Right renal pelvis (tissue), 4 donors: ENCODE measurements at regions not wholly inside any gene's neighbourhood (a gene's known extent, or its start where the extent isn't known, plus 50 kb on each side); places are given as distances from the start of the nearest gene placed in this dataset.
"Not testable (repeated sequence)": the region's sequence is repeated elsewhere in the genome, so short reads cannot be mapped to it uniquely, and the experiment has no call there.

Experiments
- DNase-seq, 4 donors: peaks; one replicate each; pipeline ENCODE4 v3.0.0-alpha.2; 2013; ENCODE audit warnings: low read depth in 4 of 4, low spot score in 3 of 4, missing footprints in 1 of 4

DNA sequence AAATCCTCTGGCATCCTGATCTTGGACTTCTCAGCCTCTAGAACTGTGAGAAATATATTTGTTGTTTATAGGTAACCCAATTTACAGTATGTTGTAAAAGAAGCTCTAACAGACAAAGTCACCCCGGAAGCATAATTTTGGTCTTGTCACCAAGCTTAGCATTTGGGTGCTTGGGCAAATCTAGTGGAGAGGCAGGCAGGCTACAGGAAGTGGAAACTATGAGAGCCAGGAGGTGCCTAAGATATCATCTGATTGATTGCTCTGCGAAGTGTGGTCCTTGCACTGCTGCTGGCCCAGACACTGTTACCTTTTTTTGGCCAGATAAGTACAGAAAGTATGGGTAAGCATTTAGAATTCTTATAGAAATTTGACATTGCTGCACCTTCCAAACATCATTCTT, 102.9 kb downstream of the CDC42EP3 start:
- no peak for DNase-seq

GRCh38 chr2:37569131-37569823, 102.2 kb downstream of the CDC42EP3 start:
- no peak for DNase-seq

DNA sequence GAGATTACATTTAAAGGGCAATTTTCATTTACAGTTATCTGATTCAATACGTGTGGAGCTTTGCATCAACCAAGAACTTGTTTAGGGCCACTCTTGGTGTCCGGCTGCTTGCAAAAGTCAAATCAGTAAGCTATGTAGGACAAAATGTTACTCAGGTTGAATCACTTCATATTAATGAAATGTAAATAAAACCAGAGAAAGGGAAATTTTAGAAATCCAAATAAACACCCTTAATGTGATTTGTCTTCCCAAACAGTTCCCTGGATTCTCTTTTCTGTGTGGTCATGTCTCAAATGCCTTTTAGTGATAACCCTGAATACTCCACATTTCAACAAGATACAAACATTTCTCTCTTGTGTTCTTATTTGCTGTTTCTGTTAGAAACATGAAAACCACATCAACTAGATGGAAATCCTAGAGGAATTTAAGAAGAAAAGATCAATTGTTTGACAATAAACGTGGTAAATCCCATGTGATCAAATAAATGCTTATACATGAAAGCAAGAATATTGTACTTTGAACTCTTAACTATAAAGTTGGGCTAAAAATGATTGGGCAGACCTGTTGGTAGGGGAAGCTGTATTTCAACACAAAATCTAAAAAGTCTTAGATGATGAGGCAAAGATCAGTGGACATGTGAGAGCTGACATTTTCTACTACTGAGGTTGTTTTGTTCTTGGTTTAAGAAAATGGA, 101.3 kb downstream of the CDC42EP3 start:
- DNase-seq = no peak

DNA sequence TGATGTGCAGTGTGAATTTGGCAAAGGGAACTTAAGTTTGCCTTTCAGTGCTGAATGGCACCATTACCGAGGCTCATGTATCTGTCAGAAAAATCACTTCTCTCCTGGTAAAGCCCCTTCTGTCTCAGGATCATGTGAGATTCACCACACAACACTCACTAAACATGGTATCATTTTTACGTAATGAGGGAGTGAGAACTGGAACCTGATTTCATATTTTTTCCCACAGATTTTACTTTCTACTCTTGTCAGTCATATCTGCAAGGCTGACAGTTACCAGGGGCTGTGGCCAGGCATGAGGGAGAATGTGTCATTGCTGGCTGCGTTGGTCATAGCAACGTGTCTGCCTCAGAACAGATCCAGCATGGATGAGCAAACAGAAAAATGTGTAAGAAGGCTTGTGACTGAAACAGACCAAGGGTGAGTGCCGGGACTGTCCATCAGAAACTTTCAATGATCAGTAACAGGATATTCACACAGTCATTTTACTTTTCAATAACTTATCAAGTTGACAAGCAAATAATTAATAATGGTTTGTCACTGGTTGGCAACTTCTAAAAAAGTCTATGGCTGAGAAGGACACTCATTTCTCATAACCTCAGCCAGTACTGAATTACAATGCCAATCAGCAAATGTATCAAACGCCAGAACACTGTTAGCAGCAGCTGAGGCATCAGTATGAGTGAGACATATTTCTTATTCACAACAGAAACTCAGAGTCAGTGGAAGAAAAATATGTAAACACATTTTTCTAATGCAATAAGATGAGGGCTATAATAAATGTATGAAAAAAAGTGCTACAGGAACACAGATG, 100.5 kb downstream of the CDC42EP3 start:
- no peak for DNase-seq

DNA sequence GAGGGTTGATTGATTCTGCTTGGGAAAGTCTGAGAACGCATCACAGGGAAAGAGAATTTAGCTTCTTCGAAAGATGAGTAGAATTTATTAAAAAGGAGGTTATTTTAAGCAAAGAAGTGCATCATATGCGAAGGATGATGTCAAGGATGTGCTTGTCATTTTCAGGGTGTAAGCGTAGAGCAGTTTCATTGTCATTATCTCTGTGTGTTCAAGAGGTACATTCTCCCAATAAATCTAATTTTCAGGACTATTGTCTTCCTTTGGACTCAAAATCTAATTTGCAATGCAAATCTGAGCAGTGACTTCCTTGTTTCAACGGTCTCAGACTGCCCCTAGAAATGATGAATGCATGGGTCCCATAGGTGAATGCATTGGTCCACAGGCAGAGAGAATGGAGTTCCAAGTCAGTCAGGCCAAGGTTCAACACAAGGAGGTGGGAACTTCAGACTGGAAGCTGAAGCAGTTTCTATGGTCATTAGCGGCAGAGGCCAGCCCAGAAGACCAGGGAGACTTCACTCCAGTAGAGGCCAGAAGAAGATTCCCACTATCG, 99.8 kb downstream of the CDC42EP3 start:
- DNase-seq = no peak

DNA sequence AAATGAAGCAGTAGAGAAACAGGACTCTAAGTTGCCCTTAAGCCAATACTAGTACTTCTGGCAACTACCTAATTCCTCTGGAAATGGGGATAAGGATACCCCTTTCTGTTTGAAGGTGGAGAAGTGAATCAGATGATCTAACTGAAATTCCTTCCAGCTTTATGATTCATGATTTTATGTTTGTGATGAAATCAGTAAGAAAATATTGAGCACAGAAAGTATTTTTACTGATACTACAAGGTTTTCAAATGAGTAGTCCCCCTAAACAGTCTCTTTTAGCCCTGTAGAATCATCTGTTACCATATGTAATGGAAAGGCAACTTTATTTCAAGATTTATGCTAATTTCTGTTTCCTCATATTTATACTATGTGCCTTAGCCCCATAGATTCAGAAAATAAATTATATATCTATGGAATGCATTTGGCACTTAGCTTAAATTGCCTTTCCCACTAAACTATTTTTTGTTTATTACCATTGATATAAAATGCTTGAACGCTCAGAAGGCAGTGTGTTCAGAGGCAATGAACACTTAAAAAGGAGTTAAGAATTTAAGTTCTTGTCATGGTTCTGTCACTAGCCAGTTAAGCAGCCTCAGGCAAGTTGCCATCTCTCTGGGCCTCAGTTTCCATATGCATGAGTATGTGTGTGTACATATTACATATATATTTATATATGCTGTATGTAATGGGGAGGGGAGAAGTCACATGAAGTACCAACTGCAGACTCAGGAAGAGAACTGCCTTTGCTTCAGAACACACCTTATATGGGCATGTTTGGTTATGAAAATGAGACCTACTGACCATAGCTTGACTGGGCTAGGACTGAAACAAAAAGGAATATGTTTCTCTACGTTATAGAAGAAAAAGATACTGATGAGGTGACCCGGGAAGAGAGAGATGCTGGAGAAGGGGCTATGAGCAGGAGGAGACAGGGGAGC, 97.7 kb downstream of the CDC42EP3 start:
- no peak for DNase-seq

DNA sequence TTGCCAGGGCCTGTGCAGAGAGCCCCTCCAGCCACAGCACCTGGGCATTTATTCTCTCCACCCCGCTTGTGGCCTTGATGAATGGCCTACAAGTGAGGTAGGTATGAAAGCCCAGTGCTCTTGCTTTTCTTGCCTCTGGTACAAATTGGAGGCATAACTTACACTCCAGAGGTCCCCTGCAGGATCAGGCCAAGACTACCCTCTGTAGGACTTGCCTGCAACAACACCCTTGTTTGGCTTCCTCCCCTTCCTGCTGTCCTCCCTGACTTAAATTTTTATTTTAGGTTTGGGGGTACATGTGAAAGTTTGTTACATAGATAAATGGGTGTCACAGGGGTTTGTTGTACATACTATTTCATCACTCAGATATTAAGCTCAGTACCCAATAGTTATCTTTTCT, 95.7 kb downstream of the CDC42EP3 start:
- DNase-seq = no peak

DNA sequence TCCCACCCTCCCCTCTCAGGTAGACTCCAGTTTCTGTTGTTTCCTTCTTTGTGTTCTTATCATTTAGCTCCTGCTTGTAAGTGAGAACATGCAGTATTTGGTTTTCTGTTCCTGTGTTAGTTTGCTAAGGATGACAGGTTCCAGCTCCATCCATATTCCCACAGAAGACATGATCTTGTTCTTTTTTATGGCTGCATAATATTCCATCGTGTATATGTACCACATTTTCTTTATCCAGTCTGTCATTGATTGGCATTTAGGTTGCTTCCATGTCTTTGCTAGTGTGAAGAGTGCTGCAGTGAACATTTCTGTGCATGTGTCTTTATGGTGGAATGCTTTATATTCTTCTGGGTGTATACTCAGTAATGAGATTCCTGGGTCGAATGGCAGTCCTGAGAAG, 95.2 kb downstream of the CDC42EP3 start:
- DNase-seq = not testable (repeated sequence)

- DNase-seq = no peak
These were observed 94.6 kb downstream of the CDC42EP3 start for GRCh38 chr2:37576831-37577230.

- no peak for DNase-seq
These were observed 92.2 kb downstream of the CDC42EP3 start for GRCh38 chr2:37579192-37579713.

DNA sequence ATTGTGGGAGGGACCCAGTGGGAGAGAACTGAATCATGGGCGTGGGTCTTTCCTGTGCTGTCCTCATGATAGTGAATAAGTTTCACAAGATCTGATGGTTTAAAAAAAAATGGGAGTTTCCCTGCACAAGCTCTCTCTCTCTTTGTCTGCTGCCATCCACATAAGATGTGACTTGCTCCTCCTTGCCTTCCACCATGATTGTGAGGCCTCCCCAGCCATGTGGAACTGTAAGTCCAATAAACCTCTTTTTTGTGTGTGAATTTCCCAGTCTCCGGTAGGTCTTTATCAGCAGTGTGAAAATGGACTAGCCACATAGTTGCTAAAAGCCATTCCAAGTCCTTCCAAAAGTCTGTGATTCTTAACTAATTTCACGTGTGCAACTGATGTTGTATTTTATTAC, 91.5 kb downstream of the CDC42EP3 start:
- DNase-seq = not testable (repeated sequence)

DNA sequence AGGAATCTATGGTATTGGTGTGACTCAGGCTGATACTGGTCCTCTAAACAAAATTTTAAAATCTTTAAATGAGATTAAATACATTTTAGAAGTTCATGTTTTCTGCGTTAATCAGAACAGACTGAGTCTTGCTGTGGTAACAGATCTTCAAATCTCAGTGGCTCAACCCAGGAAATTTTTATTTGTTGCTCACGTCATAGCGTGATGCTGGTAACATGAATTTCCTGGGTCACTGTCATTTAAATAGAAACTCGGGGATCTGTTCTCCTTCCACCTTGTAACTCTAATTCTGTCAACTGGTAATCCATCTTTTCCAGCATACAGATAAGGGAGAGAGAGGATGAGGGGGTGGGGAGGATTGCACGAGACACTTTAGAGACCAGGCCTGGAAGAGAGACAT, 90.0 kb downstream of the CDC42EP3 start:
- DNase-seq = no peak

DNA sequence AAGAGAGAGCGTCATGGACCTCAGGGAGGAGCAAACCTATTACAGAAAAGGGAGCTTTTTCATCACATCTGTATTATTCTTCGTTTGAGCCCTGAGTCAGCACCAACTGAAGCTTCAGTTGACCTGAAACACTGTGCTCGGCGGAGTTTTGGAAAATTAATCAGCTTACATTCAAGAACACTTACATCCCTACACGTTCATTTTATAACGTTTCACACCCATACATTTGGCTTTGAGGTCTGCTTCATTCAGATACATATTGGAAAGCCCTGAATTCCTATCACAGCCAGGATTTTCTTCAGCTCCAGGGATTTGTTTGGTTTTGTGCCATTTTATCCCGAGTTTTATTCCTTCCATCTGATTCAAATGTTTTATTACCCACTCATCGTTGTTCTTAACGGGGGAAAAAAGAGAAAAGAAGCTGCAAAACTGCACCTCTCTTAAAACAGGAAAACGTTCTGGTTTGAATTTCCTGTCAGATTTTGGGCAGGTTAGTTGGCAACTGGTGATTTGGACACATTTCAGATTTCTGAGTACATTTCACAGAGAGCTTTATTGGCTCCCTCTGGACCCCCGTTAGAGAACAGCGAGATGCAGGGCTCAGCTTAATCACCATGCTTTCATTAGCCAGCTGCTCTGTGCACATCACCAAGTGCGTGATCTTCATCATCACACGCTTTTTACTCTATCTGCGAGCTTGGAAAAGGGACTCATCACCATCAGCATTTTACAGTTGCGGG, 88.8 kb downstream of the CDC42EP3 start:
- DNase-seq = no peak

DNA sequence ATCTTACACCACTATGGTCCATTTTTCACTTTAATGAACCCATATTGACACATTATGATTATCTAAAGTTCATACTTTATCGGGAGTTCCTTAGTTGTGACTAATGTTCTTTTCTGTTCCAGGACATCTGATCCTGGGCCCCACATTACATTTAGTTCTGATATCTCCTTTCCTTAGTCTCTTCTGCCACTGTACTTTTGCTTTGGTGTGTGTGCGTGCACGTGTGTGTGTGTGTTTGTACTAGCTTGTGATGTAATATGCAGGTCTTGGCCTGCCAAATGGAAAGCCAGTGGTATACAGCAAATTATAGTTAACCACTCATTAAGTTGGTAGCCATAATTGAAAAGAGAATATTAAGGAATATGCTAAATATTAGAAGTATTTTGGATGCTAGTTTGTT, 88.0 kb downstream of the CDC42EP3 start:
- DNase-seq = no peak

DNA sequence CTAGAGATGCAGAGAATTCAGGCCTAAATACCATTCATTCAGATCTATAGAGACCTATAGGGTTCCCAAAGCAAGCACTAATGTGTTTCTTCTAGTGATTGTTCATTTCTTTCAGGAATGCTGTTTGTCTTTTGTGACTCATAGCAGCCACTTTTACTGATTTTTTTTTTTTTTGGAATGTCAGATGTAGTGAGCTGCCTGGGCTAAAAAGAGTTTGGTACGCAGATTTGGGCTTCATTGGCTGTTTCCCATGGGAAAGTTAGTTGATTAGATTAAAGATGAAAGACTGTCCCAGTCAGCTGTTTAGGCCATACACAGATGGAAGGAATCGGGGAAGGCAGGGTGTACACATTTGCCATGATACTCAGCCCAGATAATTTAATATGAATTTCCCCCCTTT, 87.6 kb downstream of the CDC42EP3 start:
- no peak for DNase-seq

DNA sequence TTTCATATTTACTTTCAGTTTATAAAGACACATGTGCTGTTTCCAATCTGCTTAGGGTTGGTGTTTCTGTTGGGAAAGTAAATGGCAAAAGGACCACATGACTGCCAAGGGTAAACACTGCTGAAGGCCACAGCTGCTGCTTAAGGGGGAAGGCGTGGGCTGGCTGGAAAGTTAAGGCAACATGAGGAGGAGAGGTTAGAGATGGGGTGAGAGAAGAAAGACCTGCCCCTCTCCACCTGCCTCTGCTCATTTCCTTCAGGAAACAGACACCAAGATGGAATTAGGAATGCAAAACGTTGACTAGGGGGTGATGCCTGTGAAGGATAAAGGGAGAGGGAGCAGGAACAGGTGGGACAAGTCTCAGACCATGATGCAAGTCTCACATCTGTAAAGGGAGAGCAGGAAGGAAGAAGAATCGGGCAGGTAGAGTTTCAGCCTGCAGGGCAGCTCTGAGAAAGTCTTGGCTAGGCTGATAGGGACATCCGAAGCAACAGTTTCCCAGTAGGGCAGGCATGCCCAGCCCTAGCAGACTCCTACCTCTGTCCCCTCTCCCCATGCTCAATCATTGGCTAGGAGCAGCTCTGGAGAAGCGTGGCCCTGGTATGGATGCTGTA, 86.0 kb downstream of the CDC42EP3 start:
- peak in 1 of 4 donors; percentile 34 for DNase-seq

GRCh38 chr2:37585982-37586621, 85.3 kb downstream of the CDC42EP3 start:
- no peak for DNase-seq

DNA sequence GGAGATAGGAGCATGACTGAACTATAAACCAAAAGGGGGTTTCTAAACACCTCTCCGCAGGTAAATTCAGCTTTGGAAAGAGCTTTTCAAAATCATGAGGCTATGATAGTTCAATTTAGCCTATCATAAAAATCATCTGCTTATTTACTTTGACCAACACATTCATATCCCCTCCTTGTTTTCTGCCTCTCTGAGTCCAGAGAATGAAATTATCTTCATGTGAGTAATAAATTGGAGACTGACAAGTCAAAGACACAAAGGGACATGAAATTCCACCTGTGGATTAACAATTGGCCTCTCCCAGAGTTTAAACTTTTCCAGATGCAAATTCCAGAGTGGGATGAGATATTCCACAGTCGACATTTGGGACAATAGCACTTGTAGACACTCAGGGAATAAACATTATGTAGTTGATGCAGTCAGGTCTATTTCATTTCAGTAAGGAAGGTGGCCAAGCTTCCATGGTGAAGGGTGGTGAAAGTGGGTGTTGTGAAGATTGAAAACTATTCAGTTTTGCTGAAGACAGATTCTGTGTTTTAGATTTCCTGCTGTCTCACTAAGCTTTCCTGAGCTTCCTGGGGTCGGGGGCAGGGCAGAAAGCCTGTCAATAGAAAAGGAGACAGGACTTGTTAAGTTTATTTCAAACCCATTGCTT, 84.7 kb downstream of the CDC42EP3 start:
- DNase-seq = no peak
